Uterus (tissue), 2 donors: ENCODE measurements at regions not wholly inside any gene's neighbourhood (a gene's known extent, or its start where the extent isn't known, plus 50 kb on each side); places are given as distances from the start of the nearest gene placed in this dataset.

Source experiments
- POLR2A ChIP-seq, 2 donors: fragments of 450-650 bp; IDR thresholded peaks; one replicate each; pipeline ENCODE4 v1.6.1; 2016; ENCODE audit warnings: antibody characterized with exemption in 2 of 2, mild to moderate bottlenecking in 1 of 2, moderate library complexity in 1 of 2
- TF ChIP-seq, protein P1 (sequence below), 4 experiments: fragments of 200-600 bp in 2 of 4; fragments of 450-650 bp in 2 of 4; sonication (generic) in 2 of 4; IDR thresholded peaks; one replicate each; pipeline ENCODE4 v1.5.1; 2016 to 2019; ENCODE audit warnings: antibody characterized with exemption in 4 of 4, mild to moderate bottlenecking in 2 of 4, moderate library complexity in 1 of 4

GRCh38 chr1:194181845-194182244 is 995.4 kb upstream of the B3GALT2 start:
- TF ChIP-seq, protein P1, sequence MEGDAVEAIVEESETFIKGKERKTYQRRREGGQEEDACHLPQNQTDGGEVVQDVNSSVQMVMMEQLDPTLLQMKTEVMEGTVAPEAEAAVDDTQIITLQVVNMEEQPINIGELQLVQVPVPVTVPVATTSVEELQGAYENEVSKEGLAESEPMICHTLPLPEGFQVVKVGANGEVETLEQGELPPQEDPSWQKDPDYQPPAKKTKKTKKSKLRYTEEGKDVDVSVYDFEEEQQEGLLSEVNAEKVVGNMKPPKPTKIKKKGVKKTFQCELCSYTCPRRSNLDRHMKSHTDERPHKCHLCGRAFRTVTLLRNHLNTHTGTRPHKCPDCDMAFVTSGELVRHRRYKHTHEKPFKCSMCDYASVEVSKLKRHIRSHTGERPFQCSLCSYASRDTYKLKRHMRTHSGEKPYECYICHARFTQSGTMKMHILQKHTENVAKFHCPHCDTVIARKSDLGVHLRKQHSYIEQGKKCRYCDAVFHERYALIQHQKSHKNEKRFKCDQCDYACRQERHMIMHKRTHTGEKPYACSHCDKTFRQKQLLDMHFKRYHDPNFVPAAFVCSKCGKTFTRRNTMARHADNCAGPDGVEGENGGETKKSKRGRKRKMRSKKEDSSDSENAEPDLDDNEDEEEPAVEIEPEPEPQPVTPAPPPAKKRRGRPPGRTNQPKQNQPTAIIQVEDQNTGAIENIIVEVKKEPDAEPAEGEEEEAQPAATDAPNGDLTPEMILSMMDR (IDR thresholded peaks at IDR 0.05): no peak
- TF ChIP-seq POLR2A (IDR thresholded peaks at IDR 0.05): no peak
